ENCODE measurements at regions not wholly inside any gene's neighbourhood (a gene's known extent, or its start where the extent isn't known, plus 50 kb on each side); places are given as distances from the start of the nearest gene placed in this dataset.

DNA sequence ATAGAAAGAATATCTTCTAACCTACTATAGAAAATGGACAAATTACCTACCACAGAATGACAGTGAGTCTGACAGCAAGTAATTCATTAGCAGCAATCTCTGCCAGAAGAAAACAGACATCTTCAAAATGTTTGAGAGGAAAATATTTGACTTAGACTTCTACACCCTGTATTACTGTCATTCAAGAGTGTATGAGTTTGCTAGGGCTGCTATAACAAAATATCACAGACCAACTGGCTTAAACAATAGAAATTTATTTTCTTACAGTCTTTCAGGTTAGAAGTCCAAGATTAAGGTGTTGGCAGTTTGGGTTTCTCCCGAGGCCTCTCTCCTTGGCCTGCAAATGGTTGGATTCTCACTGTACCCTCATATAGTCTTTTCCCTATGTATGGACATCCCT, 52.9 kb upstream of the FGGY start:
- no peak for DNase-seq (ENCODE audit: low read depth)

- no peak for DNase-seq (ENCODE audit: low read depth)
Measured at GRCh38 chr1:59244891-59245290, 52.0 kb upstream of the FGGY start.

Data from stimulated activated CD8-positive, alpha-beta memory T cell treated with anti-CD3 and anti-CD28 coated beads, Interleukin-15, amount 100 ng/mL, for 1 hour (primary cell).